ENCODE measurements at regions not wholly inside any gene's neighbourhood (a gene's known extent, or its start where the extent isn't known, plus 50 kb on each side); places are given as distances from the start of the nearest gene placed in this dataset.

DNA sequence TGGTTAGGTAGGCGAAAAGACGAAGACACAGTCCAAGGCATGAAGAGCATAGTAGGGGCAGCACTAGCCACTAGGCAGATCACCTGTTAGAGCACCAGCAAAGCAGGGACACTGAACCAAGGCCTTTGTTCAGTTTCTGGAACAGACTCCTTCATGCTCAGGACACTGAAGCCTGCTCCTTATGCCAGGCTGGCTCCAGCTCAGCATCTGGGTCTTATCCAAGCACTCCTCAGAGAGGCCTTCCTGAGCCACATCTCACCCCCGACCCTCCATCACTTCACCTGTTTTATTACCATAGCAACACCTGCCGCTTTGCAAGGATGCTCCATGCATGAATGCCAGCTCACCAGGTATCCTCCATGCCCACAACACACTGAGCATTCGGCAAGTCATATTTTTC is 206.3 kb upstream of the CHRNA7 start:
- DNase-seq (ENCODE audit: low read depth): no peak

- DNase-seq (ENCODE audit: low read depth): no peak
These were observed 201.7 kb upstream of the CHRNA7 start for GRCh38 chr15:31828594-31828993.

DNA sequence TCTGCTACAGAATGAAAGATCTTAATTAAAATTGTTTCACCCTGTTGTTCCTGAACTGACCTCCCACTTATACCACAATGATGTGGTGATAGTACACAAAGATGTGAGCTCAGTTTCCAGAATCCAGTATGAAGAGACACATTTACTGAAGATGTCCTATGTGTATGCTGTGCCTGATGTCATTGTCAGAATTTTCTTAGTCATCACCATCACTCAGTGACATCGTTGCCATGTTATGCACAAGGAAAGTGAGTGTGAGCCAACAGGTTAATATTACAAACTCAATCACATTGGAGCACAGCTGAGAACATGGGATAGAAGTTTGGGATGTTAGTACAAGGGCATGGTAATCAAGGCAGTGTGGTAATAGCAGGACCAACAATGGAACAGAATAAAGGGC is 199.7 kb upstream of the CHRNA7 start:
- DNase-seq (ENCODE audit: low read depth): no peak

DNA sequence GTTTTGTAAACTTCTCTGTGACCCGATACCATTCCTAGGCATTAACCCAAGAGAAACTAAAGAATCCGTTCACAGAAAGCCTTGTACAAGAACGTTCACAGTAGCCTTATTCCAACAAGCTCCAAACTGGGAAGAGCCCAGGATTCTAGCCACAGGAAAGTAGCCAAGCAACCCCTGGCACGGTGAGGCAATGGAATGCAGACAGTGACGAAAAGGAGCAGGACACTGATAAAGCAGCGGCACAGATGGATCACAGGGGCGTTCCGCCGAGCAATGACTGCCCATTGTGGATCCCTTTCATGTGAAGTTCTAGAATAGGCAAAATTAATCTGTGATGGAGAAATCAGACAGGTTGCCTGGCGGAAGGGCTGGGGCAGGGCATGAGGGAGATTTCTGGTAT is 198.7 kb upstream of the CHRNA7 start:
- no peak for DNase-seq (ENCODE audit: low read depth)

- no peak for DNase-seq (ENCODE audit: low read depth)
These were observed 195.7 kb upstream of the CHRNA7 start for GRCh38 chr15:31834654-31835053.

GRCh38 chr15:31839388-31839787 is 190.9 kb upstream of the CHRNA7 start:
- DNase-seq (ENCODE audit: low read depth): no peak

DNA sequence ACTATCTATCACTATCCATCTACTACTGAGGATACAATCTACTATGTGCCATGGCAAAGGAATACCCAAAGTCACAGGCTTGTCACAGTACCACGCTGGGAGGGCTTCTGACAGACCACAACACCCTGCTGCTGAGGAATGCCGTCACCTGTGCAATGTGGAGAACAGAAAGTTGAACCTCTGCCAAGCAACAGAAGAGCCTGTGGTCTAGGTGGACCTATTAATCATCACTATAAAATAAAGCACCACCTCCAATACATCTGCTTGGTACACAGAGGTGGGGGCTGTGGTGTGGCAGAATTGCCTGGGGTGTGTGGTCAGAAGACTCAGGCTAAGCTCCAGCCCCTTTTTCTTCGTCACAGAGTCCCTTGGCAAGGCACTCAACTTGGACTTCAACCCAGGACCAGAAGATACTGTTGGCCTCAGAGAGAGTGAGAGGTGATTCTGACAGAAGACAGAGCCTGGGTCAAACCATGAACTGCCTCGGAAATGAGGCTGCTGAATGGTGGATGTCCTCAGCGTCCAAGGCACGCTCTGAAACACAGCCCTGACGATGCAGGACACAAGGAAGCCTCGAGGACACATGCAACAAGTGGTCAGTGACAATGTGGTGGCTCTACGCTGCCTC is 189.4 kb upstream of the CHRNA7 start:
- no peak for DNase-seq (ENCODE audit: low read depth)

- no peak for DNase-seq (ENCODE audit: low read depth)
These were observed 187.7 kb upstream of the CHRNA7 start for GRCh38 chr15:31842532-31843195.

- DNase-seq (ENCODE audit: low read depth): no peak
These were observed 186.8 kb upstream of the CHRNA7 start for GRCh38 chr15:31843426-31844055.

- DNase-seq (ENCODE audit: low read depth): no peak
These were observed 184.5 kb upstream of the CHRNA7 start for GRCh38 chr15:31845791-31846190.

DNA sequence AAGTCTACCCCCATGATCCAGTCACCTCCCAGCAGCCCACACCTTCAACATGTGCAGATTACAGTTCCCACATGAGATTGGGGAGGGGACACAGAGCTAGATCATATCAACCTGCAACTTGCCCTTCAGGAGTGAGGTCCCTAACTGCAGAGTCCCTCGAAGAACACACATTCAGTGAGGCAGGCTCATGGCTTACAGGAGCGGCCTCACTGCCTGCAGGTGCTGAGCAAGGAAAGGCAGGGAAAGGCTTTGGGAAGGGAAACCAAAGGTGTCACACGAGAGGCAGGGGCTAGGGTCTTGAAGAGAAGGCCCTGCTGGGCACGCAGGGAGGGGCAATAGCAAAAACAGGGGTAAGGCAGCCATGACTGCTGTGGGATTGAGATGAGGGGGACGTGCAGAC is 182.4 kb upstream of the CHRNA7 start:
- DNase-seq (ENCODE audit: low read depth): no peak

DNA sequence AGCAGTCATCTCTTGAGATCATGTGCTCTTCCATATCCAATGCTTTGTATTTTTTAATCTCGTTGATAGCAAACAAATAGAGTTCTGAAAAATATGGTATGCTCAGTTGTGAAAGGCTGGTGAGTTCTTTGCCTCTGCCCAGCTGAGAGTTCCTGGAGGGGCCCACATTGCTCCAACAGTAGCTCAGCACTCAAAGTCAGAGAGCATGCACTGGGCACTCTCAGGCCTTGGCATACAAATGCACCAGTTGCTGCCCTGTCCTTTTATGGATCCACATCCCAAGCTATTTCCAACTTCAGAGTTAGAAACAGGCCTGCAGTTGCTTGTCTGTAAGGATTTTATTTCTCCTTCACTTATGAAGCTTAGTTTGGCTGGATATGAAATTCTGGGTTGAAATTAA is 181.7 kb upstream of the CHRNA7 start:
- DNase-seq (ENCODE audit: low read depth): no peak

DNA sequence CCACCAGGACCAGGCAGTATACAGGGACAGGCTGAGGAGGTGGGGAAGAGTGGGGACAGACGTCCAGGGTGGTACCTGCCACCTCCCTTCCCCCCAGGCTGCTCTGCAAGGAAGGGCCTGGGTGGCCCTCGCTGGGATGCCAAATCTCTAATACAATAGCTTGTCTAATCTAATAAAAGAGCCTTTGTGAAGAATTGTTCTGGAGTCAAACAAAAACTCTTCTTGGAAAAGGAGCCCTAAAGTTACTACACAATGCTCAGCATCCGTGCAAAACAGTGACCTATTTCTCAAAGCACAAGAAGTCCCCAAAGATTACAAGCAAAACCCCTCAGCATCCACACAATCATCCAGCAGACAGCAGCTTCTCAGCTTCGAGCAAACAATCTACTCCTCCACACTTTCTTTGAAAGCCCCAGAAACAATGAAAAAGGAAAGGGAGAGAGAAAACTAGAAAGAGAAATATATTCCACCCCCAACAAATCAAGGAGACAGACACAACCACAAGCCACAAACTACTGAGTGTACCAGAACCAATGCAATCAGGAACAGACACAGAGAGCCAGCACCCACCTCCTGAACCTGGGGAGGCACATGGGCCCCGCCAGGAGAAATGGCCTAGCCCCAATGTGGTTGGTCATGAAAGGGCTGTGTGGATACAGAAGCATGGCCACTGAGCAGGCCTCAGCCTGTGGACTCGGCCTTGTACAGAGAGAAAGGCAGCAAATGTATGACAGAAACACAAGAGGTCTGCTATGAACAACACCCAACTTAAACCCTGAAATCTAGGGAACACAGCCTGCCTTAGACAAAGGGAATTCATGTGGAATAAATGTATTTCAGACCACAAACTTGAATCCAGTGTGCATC is 177.1 kb upstream of the CHRNA7 start:
- no peak for DNase-seq (ENCODE audit: low read depth)

- no peak for DNase-seq (ENCODE audit: low read depth)
These were observed 173.7 kb upstream of the CHRNA7 start for GRCh38 chr15:31856581-31856980.

GRCh38 chr15:31857194-31857593 is 173.1 kb upstream of the CHRNA7 start:
- no peak for DNase-seq (ENCODE audit: low read depth)

GRCh38 chr15:31858026-31858425 is 172.3 kb upstream of the CHRNA7 start:
- DNase-seq (ENCODE audit: low read depth): no peak

GRCh38 chr15:31866248-31866647 is 164.1 kb upstream of the CHRNA7 start:
- DNase-seq (ENCODE audit: low read depth): no peak

DNA sequence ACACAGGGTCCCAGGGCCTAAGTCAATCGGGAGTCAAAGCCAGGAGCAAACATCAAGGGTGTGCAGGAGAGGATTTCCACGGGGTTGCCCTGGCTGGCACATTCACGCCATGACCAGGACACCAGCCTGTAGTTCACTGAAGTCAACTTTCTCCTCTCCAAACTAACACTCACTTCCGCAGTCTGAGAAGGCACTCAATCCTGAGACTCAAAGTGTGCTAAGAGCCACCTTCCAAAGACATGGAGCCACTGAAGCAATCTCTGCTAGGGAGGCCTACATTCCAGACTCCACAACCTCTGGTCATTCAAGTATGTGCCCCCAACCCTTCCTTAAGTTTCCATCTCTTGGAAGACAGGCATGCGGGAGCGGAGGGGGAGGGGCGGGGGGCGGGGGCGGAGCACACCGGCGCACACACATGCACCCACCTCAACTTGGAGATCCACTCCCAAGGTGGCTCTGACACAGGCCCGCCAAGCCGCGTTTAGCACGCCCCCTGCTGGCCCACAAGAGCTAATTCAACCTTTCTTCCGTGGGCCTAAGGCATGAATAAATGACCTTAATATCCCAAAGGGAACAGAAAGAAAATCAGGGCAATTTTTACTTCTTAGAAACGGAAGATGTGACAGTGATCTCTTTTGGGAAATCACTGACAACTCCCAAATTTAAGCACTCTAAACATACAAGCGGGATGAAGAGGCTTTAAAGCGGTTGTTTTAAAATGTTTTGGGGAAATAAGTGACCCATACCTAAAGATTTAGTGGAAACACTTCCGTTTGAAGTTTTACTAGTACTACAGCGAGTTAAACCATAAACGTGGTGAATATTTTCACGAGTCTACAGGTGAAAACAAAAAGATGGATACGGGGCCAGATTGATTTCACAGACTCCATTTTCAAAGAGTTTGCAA is 162.5 kb upstream of the CHRNA7 start:
- DNase-seq (ENCODE audit: low read depth): peak; percentile 50

DNA sequence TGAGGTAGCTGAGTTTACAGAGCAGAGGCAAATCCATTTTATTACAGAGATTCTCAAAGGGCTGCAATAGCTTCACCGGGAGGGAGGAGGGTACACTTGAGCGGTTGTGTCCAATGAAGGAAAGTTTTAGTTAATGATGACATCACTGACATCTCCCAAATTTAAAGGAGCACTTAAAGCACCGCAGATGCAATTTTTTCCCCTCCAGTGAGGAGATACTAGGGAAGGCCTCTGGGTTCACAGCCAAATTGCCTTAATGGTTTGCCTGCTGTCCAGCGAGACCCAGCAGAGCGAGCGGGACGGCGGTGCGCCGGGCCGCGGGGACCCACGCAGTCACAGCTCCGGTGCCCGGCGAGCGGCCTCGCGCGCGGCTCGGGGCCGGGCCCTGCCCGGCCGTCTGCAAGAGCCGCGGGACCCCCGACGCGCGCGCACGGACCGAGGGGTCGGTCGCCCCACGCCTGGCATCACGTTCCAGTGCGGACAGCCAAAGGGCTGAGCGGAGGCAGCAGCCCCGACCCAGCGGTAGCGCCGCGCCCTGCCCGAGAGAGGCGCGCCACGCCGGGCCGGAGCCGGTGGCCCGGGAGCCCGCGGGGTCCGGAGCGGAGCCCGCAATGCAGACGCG is 160.5 kb upstream of the CHRNA7 start:
- DNase-seq (ENCODE audit: low read depth): no peak

GRCh38 chr15:31870328-31871165 is 159.8 kb upstream of the CHRNA7 start, which contains the start of gene OTUD7A:
Gene OTUD7A (minus strand): TSS chr15:31870673.
- peak; percentile 79 for DNase-seq (ENCODE audit: low read depth)
